HG03565 (cell line): ENCODE measurements at regions not wholly inside any gene's neighbourhood (a gene's known extent, or its start where the extent isn't known, plus 50 kb on each side); places are given as distances from the start of the nearest gene placed in this dataset.
"Not testable (repeated sequence)": the region's sequence is repeated elsewhere in the genome, so short reads cannot be mapped to it uniquely, and the experiment has no call there.

Experiments used
- ATAC-seq: cut with Tn5 transposase; IDR thresholded peaks from one replicate; pipeline ENCODE4 v1.9.1; 2021; ENCODE audit warnings: mild to moderate bottlenecking, moderate library complexity; ENCODE audit not compliant: unreplicated experiment

GRCh38 chr1:232179896-232180778 is 449.8 kb downstream of the SIPA1L2 start:
- ATAC-seq = no peak

GRCh38 chr1:232178191-232178590 is 451.7 kb downstream of the SIPA1L2 start:
- ATAC-seq = no peak

- ATAC-seq = no peak
Measured at GRCh38 chr1:232177438-232177837, 452.5 kb downstream of the SIPA1L2 start.

GRCh38 chr1:232176222-232176621 is 453.7 kb downstream of the SIPA1L2 start:
- no peak for ATAC-seq

- no peak for ATAC-seq
Measured at GRCh38 chr1:232174306-232174705, 455.6 kb downstream of the SIPA1L2 start.

- no peak for ATAC-seq
Measured at GRCh38 chr1:232172563-232172962, 457.4 kb downstream of the SIPA1L2 start.

GRCh38 chr1:232170909-232171308 is 459.0 kb downstream of the SIPA1L2 start:
- ATAC-seq = no peak

GRCh38 chr1:232169436-232169835 is 460.5 kb downstream of the SIPA1L2 start:
- ATAC-seq = no peak

- ATAC-seq = no peak
Measured at GRCh38 chr1:232168508-232168907, 461.4 kb downstream of the SIPA1L2 start.

GRCh38 chr1:232166942-232167341 is 463.0 kb downstream of the SIPA1L2 start:
- ATAC-seq = no peak

GRCh38 chr1:232164078-232164963 is 465.6 kb downstream of the SIPA1L2 start:
- no peak for ATAC-seq

GRCh38 chr1:232163533-232163932 is 466.4 kb downstream of the SIPA1L2 start:
- no peak for ATAC-seq

- ATAC-seq = no peak
Measured at GRCh38 chr1:232162001-232162400, 467.9 kb downstream of the SIPA1L2 start.

- ATAC-seq = not testable (repeated sequence)
Measured at GRCh38 chr1:232158558-232158957, 471.4 kb downstream of the SIPA1L2 start.

- ATAC-seq = not testable (repeated sequence)
Measured at GRCh38 chr1:232156070-232156469, 473.9 kb downstream of the SIPA1L2 start.

GRCh38 chr1:232153652-232154051 is 476.3 kb downstream of the SIPA1L2 start:
- no peak for ATAC-seq

GRCh38 chr1:232150770-232151548 is 479.0 kb downstream of the SIPA1L2 start:
- ATAC-seq = no peak

GRCh38 chr1:232149287-232150201 is 480.4 kb downstream of the SIPA1L2 start:
- no peak for ATAC-seq

GRCh38 chr1:232147215-232147614 is 482.7 kb downstream of the SIPA1L2 start:
- no peak for ATAC-seq

GRCh38 chr1:232146514-232146913 is 483.4 kb downstream of the SIPA1L2 start:
- no peak for ATAC-seq
